Panc1 (cell line): ENCODE measurements at regions not wholly inside any gene's neighbourhood (a gene's known extent, or its start where the extent isn't known, plus 50 kb on each side); places are given as distances from the start of the nearest gene placed in this dataset.

Experiments
- ATAC-seq: fragments of 200-7000 bp; cut with Tn5 transposase; 2 replicates; pipeline ENCODE4 v1.9.1; 2020; ENCODE audit warnings: mild to moderate bottlenecking, moderate library complexity
- BruUV-seq: library from RNA; stranded (reverse); fragments of 400-500 nt; replicated peaks from 2 replicates; lab custom pipeline; 2021; lab: Mats Ljungman, UMichigan
- CTCF ChIA-PET: fragments of 300-600 bp; sonication (Branson Sonifier 250); formaldehyde crosslinking; loops from one replicate; lab custom pipeline; 2022; ENCODE audit warnings: antibody characterized with exemption; lab: Charles Lee
- POLR2A ChIA-PET: fragments of 300-600 bp; sonication (Branson Sonifier 250); formaldehyde crosslinking; loops from one replicate; lab custom pipeline; 2022; ENCODE audit warnings: antibody characterized with exemption; lab: Charles Lee
- DNase-seq: peaks from one replicate; pipeline ENCODE4 v3.0.0-alpha.2; 2010; ENCODE audit warnings: low read depth, low spot score
- H3K27ac ChIP-seq: 2 replicates; pipeline ENCODE4 v1.5.1; 2011; ENCODE audit warnings: mild to moderate bottlenecking, low read length, inconsistent platforms
- H3K27me3 ChIP-seq: fragments of 200-500 bp; sonication (Bioruptor generic); 2 replicates; pipeline ENCODE4 v1.6.0; 2014; ENCODE audit warnings: low read length, inconsistent platforms; ENCODE audit not compliant: control insufficient read depth, insufficient read depth
- H3K36me3 ChIP-seq: fragments of 200-500 bp; sonication (Bioruptor generic); 2 replicates; pipeline ENCODE4 v1.5.1; 2014; ENCODE audit warnings: inconsistent platforms, mild to moderate bottlenecking, low read length, moderate library complexity; ENCODE audit not compliant: control insufficient read depth, insufficient read depth
- H3K4me1 ChIP-seq: 2 replicates; pipeline ENCODE4 v1.5.1; 2011; ENCODE audit warnings: inconsistent platforms, mild to moderate bottlenecking, low read length, moderate library complexity; ENCODE audit not compliant: control insufficient read depth, insufficient read depth
- H3K4me3 ChIP-seq, 2 experiments: 2 replicates each; pipeline ENCODE4 v1.5.1; 2011 to 2012; ENCODE audit warnings: low read depth in 2 of 2, low read length in 2 of 2, mild to moderate bottlenecking in 2 of 2, inconsistent platforms in 1 of 2, moderate library complexity in 1 of 2
- H3K9me3 ChIP-seq: fragments of 200-500 bp; sonication (Bioruptor generic); 2 replicates; pipeline ENCODE4 v1.5.1; 2014; ENCODE audit warnings: low read depth, mild to moderate bottlenecking, inconsistent platforms, low read length, moderate library complexity; ENCODE audit not compliant: control insufficient read depth, insufficient read depth
- CTCF ChIP-seq: fragments of 450-650 bp; IDR thresholded peaks from 2 replicates; pipeline ENCODE4 v1.5.1; 2017; ENCODE audit warnings: mild to moderate bottlenecking
- POLR2AphosphoS5 ChIP-seq: IDR thresholded peaks from 2 replicates; pipeline ENCODE4 v1.6.1; 2012; ENCODE audit warnings: mild to moderate bottlenecking, low read depth, low read length, moderate library complexity
- REST ChIP-seq, 2 experiments: IDR thresholded peaks; 2 replicates each; pipeline ENCODE4 v1.6.1; 2011 to 2012; ENCODE audit warnings: low read depth in 2 of 2, control low read depth in 1 of 2, low read length in 1 of 2, mild to moderate bottlenecking in 1 of 2, moderate library complexity in 1 of 2; ENCODE audit not compliant: insufficient read depth in 1 of 2
- SIN3A ChIP-seq: IDR thresholded peaks from 2 replicates; pipeline ENCODE4 v1.6.1; 2012; ENCODE audit warnings: low read depth, mild to moderate bottlenecking, low read length, moderate library complexity, borderline replicate concordance; ENCODE audit not compliant: insufficient read depth
- TCF7L2 ChIP-seq: IDR thresholded peaks from 2 replicates; pipeline ENCODE4 v1.6.1; 2011; ENCODE audit warnings: mild to moderate bottlenecking, low read depth, low read length, inconsistent platforms
- in situ Hi-C: cut with HindIII; loops from 2 replicates; pipeline ENCODE4 v1.10.0; 2016; ENCODE audit warnings: low sequenced_read_pairs, low pct_unique_long_range_greater_than_20kb
- intact Hi-C: fragments of 100-400 bp; cut with micrococcal nuclease; formaldehyde crosslinking; loops from one replicate; pipeline ENCODE4 v1.10.0; 2022; ENCODE audit not compliant: unreplicated experiment

- no peaks in the 10 kb centered on the region for H3K27me3 ChIP-seq
- no peak for TF ChIP-seq CTCF
- TF ChIP-seq POLR2AphosphoS5: no peak
- no peak for TF ChIP-seq REST (IDR thresholded peaks at IDR 0.05; ENCODE audit: insufficient read depth in 1 of 2, low read depth in 2 of 2, low read length in 1 of 2)
- TF ChIP-seq SIN3A: no peak
- TF ChIP-seq TCF7L2: no peak
- H3K27ac ChIP-seq: no peak overlapping the region
- in situ Hi-C loops: no loop called here
- intact Hi-C loops: no loop called here
- ATAC-seq (no peak), DNase-seq (no peak)
- ChIA-PET POLR2A (no interaction called here), CTCF (no interaction called here)
- H3K4me3 ChIP-seq: no peak overlapping the region
- no TSS peak for BruUV-seq
- H3K4me1 ChIP-seq: no peaks in the 10 kb centered on the region
- peaks cover 3% of the 10 kb centered on the region; the same call in 1 of the 2 replicates for H3K9me3 ChIP-seq
- no peaks in the 10 kb centered on the region for H3K36me3 ChIP-seq
These were observed 920.1 kb upstream of the CNTN5 start for GRCh38 chr11:98100689-98101088.

- TF ChIP-seq POLR2AphosphoS5: no peak
- no peak for TF ChIP-seq TCF7L2
- TF ChIP-seq REST (IDR thresholded peaks at IDR 0.05; ENCODE audit: insufficient read depth in 1 of 2, low read depth in 2 of 2, low read length in 1 of 2): no peak
- TF ChIP-seq SIN3A: no peak
- no peak for TF ChIP-seq CTCF
- ChIA-PET CTCF (no interaction called here), POLR2A (no interaction called here)
- ATAC-seq: no peak
- Histone ChIP-seq H3K36me3 (no peaks in the 10 kb centered on the region), H3K27me3 (no peaks in the 10 kb centered on the region), H3K4me3 (no peak overlapping the region), H3K4me1 (no peaks in the 10 kb centered on the region), H3K9me3 (peaks cover 3% of the 10 kb centered on the region; the same call in 1 of the 2 replicates), H3K27ac (no peak overlapping the region)
- intact Hi-C loops: no loop called here
- BruUV-seq: no TSS peak
- no peak for DNase-seq
- in situ Hi-C loops: no loop called here
These were observed 919.4 kb upstream of the CNTN5 start for GRCh38 chr11:98101329-98101728.
